Skin of body (tissue), 1 donor: ENCODE measurements at regions not wholly inside any gene's neighbourhood (a gene's known extent, or its start where the extent isn't known, plus 50 kb on each side); places are given as distances from the start of the nearest gene placed in this dataset. TPM values are rescaled to one million over a fixed set of nuclear protein-coding genes. Genes with fewer than 3 reads are reported as not detected.

Experiments used
- small RNA-seq: library from RNA; depleted of rRNA; stranded (forward); fragments of <200 nt; gene quantifications from one replicate; pipeline ENCODE3, GENCODE V24; 2014; ENCODE audit warnings: low replicate concordance

Small RNA genes lying in the stretch of these regions (small RNA-seq; reads per million reads assigned to genes)
- gene MIR216A, result not detected
- gene MIR216B, result not detected
- not detected for gene MIR217
